ENCODE measurements at regions not wholly inside any gene's neighbourhood (a gene's known extent, or its start where the extent isn't known, plus 50 kb on each side); places are given as distances from the start of the nearest gene placed in this dataset.

DNA sequence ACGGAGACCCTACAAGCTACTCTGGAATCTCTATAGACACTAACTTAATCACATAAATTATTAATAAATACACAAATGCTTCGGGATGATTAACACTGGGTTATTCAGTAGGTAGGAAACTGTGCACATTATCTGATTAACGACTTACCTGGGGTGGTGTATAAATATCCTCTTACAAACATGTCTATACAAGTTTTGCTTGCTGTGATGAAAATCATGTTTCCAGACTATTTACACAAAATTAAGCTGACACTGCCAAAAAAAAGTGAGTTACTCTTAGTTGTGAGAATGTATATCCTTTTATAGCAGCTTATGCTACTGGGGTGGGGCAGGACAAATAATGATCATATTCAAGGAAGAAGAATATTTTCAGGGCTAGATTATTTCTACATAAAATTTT is 314.6 kb downstream of the C7orf25 start:
- TF ChIP-seq EZH2 (IDR thresholded peaks at IDR 0.05; ENCODE audit: insufficient read depth, low read length), result no peak
- TF ChIP-seq, protein P1, sequence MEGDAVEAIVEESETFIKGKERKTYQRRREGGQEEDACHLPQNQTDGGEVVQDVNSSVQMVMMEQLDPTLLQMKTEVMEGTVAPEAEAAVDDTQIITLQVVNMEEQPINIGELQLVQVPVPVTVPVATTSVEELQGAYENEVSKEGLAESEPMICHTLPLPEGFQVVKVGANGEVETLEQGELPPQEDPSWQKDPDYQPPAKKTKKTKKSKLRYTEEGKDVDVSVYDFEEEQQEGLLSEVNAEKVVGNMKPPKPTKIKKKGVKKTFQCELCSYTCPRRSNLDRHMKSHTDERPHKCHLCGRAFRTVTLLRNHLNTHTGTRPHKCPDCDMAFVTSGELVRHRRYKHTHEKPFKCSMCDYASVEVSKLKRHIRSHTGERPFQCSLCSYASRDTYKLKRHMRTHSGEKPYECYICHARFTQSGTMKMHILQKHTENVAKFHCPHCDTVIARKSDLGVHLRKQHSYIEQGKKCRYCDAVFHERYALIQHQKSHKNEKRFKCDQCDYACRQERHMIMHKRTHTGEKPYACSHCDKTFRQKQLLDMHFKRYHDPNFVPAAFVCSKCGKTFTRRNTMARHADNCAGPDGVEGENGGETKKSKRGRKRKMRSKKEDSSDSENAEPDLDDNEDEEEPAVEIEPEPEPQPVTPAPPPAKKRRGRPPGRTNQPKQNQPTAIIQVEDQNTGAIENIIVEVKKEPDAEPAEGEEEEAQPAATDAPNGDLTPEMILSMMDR (IDR thresholded peaks at IDR 0.05; ENCODE audit: insufficient read depth, low read depth, low read length), result no peak

All from astrocyte (in vitro differentiated cells and primary cell).